Smooth muscle cell (in vitro differentiated cells): ENCODE measurements at regions not wholly inside any gene's neighbourhood (a gene's known extent, or its start where the extent isn't known, plus 50 kb on each side); places are given as distances from the start of the nearest gene placed in this dataset.

Experiments
- DNase-seq: peaks from one replicate; lab custom pipeline; 2025; ENCODE audit not compliant: unreplicated experiment; lab: John Stamatoyannopoulos, UW
- H2AFZ ChIP-seq: fragments of 200-600 bp; sonication (generic); 2 replicates; pipeline ENCODE4 v1.6.0; 2016; ENCODE audit warnings: antibody characterized with exemption, low read depth, mild to moderate bottlenecking
- H3F3A ChIP-seq: fragments of 200-600 bp; sonication (generic); 2 replicates; pipeline ENCODE4 v1.6.0; 2017; ENCODE audit warnings: antibody characterized with exemption, low read depth
- H3K27ac ChIP-seq: fragments of 200-600 bp; sonication (generic); 2 replicates; pipeline ENCODE4 v1.5.1; 2016; ENCODE audit warnings: low read depth, mild to moderate bottlenecking
- H3K27me3 ChIP-seq: fragments of 200-600 bp; sonication (generic); 2 replicates; pipeline ENCODE4 v1.6.1; 2016; ENCODE audit warnings: low read depth, mild to moderate bottlenecking
- H3K36me3 ChIP-seq: fragments of 200-600 bp; sonication (generic); 2 replicates; pipeline ENCODE4 v1.5.1; 2016; ENCODE audit warnings: low read depth
- H3K4me1 ChIP-seq: fragments of 200-600 bp; sonication (generic); 2 replicates; pipeline ENCODE4 v1.5.1; 2016; ENCODE audit warnings: low read depth
- H3K4me2 ChIP-seq: fragments of 200-600 bp; sonication (generic); 2 replicates; pipeline ENCODE4 v1.6.0; 2016; ENCODE audit warnings: mild to moderate bottlenecking
- H3K4me3 ChIP-seq: fragments of 200-600 bp; sonication (generic); 2 replicates; pipeline ENCODE4 v1.5.1; 2016; ENCODE audit warnings: mild to moderate bottlenecking
- H3K79me2 ChIP-seq: fragments of 200-600 bp; sonication (generic); 2 replicates; pipeline ENCODE4 v1.6.0; 2016; ENCODE audit warnings: low read depth, mild to moderate bottlenecking
- H3K9ac ChIP-seq: fragments of 200-600 bp; sonication (generic); 2 replicates; pipeline ENCODE4 v1.6.0; 2016; ENCODE audit warnings: low read depth
- H3K9me3 ChIP-seq: fragments of 200-600 bp; sonication (generic); replicated peaks from 2 replicates; pipeline ENCODE4 v1.5.1; 2016; ENCODE audit warnings: low read depth
- H4K20me1 ChIP-seq: fragments of 200-600 bp; sonication (generic); 2 replicates; pipeline ENCODE4 v1.6.0; 2016; ENCODE audit warnings: low read depth
- WGBS: methylation state at CpG from one replicate; pipeline ENCODE4 v1.1.7; 2016; ENCODE audit warnings: low lambda C conversion rate; 5-methylcytosine and 5-hydroxymethylcytosine counted together
- TF ChIP-seq, protein P1 (sequence below): fragments of 200-600 bp; sonication (generic); IDR thresholded peaks from 2 replicates; pipeline ENCODE4 v1.5.1; 2017; ENCODE audit warnings: borderline replicate concordance, mild to moderate bottlenecking, antibody characterized with exemption; ENCODE audit not compliant: insufficient read depth, poor library complexity, severe bottlenecking

DNA sequence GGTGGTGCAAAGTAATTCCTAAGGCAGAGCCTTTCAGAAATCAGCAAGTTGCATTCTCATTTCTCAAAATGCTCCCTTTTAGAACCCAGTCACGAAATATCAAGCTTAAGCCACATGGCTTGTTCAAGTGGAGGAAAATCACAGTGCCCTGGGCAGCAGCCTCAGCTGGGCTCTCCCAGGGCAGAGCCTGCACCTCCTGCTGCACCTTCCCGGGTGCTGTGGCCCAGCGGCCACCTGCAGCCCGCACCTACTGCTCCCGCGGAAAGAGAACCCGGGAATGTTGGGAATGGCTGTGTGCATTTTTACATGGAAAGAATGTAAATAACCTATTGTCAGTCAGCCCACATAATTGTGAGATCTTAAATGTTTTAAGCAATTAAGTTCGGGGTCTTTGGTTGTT lies 396.5 kb upstream of the VSTM2A start:
- no peaks in the 10 kb centered on the region for H3K36me3 ChIP-seq
- no peak for DNase-seq
- H3K27ac ChIP-seq = no peak overlapping the region
- no peaks in the 10 kb centered on the region for H3K4me1 ChIP-seq
- H4K20me1 ChIP-seq = no peaks in the 10 kb centered on the region
- no peaks in the 10 kb centered on the region for H3K9me3 ChIP-seq
- H3K4me3 ChIP-seq = no peak overlapping the region
- H2AFZ ChIP-seq = no peak overlapping the region
- H3K27me3 ChIP-seq = no peaks in the 10 kb centered on the region
- H3K79me2 ChIP-seq = no peaks in the 10 kb centered on the region
- no peaks in the 10 kb centered on the region for H3F3A ChIP-seq
- no peak overlapping the region for H3K9ac ChIP-seq
- TF ChIP-seq, protein P1, sequence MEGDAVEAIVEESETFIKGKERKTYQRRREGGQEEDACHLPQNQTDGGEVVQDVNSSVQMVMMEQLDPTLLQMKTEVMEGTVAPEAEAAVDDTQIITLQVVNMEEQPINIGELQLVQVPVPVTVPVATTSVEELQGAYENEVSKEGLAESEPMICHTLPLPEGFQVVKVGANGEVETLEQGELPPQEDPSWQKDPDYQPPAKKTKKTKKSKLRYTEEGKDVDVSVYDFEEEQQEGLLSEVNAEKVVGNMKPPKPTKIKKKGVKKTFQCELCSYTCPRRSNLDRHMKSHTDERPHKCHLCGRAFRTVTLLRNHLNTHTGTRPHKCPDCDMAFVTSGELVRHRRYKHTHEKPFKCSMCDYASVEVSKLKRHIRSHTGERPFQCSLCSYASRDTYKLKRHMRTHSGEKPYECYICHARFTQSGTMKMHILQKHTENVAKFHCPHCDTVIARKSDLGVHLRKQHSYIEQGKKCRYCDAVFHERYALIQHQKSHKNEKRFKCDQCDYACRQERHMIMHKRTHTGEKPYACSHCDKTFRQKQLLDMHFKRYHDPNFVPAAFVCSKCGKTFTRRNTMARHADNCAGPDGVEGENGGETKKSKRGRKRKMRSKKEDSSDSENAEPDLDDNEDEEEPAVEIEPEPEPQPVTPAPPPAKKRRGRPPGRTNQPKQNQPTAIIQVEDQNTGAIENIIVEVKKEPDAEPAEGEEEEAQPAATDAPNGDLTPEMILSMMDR = no peak
- WGBS = 82% methylated on average over 8 of the region's 8 CpGs
- no peak overlapping the region for H3K4me2 ChIP-seq

DNA sequence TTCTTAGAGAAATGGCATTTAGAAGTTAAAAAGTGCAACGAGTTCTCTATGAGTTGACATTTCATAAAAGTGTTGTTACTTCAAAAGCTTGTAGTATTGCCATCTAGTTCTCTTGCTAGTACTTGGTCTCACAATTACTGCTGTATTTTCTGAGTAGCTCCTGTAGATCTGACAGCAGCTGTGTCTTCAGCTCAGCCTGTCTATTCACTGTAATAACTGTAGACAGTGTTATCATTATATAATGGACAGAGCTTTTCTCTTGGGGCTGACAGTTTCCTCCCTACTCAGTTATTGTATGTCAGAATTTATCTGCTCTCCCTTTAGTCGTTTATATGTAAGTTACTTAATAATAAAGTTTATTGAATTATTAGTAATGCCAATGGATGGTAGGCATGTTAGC lies 388.7 kb upstream of the VSTM2A start:
- Histone ChIP-seq H4K20me1 (no peaks in the 10 kb centered on the region), H3K9ac (no peak overlapping the region), H3K4me1 (no peaks in the 10 kb centered on the region), H3K4me2 (no peak overlapping the region), H3K27ac (no peak overlapping the region), H3K27me3 (peaks cover 3% of the 10 kb centered on the region), H3F3A (no peaks in the 10 kb centered on the region), H3K36me3 (no peaks in the 10 kb centered on the region), H3K79me2 (no peaks in the 10 kb centered on the region), H2AFZ (no peak overlapping the region), H3K4me3 (no peak overlapping the region), H3K9me3 (no peaks in the 10 kb centered on the region)
- WGBS = 74% methylated on average over 2 of the region's 2 CpGs
- DNase-seq = no peak
- TF ChIP-seq, protein P1 = no peak

DNA sequence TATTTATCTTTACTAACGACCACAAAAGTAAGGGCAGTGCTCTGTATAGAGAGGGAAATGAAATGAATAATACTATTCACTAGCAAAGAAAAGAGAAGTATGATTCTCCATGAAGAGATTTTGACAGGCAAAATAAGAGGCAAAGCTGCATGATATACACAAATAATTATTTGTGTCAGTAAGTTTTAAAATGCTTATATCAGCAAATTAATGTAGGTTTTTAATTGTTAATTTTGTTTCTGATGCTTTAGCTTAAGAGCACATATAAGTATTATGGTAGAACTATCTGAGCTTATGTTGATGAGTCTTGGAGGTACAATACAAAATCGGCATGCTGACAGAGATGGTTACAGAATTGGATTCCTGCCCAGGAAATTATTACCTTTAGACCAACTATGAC lies 383.1 kb upstream of the VSTM2A start:
- Histone ChIP-seq H3K9ac (no peak overlapping the region), H3K4me1 (no peaks in the 10 kb centered on the region), H3K79me2 (no peaks in the 10 kb centered on the region), H3F3A (no peaks in the 10 kb centered on the region), H3K4me3 (no peak overlapping the region), H2AFZ (no peak overlapping the region), H3K36me3 (no peaks in the 10 kb centered on the region), H3K4me2 (no peak overlapping the region), H3K27ac (no peak overlapping the region), H3K9me3 (no peaks in the 10 kb centered on the region), H3K27me3 (peaks cover 3% of the 10 kb centered on the region), H4K20me1 (no peaks in the 10 kb centered on the region)
- 78% methylated on average over 2 of the region's 2 CpGs for WGBS
- no peak for DNase-seq
- TF ChIP-seq, protein P1 = no peak

GRCh38 chr7:54161621-54162020 lies 380.6 kb upstream of the VSTM2A start:
- no peak overlapping the region for H3K4me3 ChIP-seq
- H4K20me1 ChIP-seq = no peaks in the 10 kb centered on the region
- no peak overlapping the region for H3K9ac ChIP-seq
- no peak for DNase-seq
- H3K36me3 ChIP-seq = no peaks in the 10 kb centered on the region
- no peak overlapping the region for H3K4me2 ChIP-seq
- H3K27me3 ChIP-seq = no peaks in the 10 kb centered on the region
- TF ChIP-seq, protein P1 = no peak
- no peak overlapping the region for H3K27ac ChIP-seq
- no peaks in the 10 kb centered on the region for H3K4me1 ChIP-seq
- H3K9me3 ChIP-seq = no peaks in the 10 kb centered on the region
- no peaks in the 10 kb centered on the region for H3F3A ChIP-seq
- H2AFZ ChIP-seq = no peak overlapping the region
- H3K79me2 ChIP-seq = no peaks in the 10 kb centered on the region
- 95% methylated on average over 4 of the region's 4 CpGs for WGBS
